K562 (cell line): ENCODE measurements at regions not wholly inside any gene's neighbourhood (a gene's known extent, or its start where the extent isn't known, plus 50 kb on each side); places are given as distances from the start of the nearest gene placed in this dataset.

ENCODE experiments used
- ATAC-seq: fragments of 200-7000 bp; cut with Tn5 transposase; 3 replicates; pipeline ENCODE4 v1.9.1; 2020; ENCODE audit warnings: moderate library complexity
- BruUV-seq: library from RNA; stranded (reverse); fragments of 400-500 nt; replicated peaks from 2 replicates; lab custom pipeline; 2021; lab: Mats Ljungman, UMichigan
- CTCF ChIA-PET: fragments of 300-600 bp; formaldehyde crosslinking; extraction: SDS; loops from one replicate; lab custom pipeline; 2021; ENCODE audit warnings: low intra/inter-chr PET ratio; lab: Yijun Ruan, JAX
- POLR2A ChIA-PET: fragments of 300-600, 350-650 bp; sonication (Branson Sonifier 250); formaldehyde crosslinking; extraction: SDS; loops from one replicate; lab custom pipeline; 2021; ENCODE audit warnings: antibody characterized with exemption, inconsistent platforms; lab: Yijun Ruan, JAX
- DNase-seq, 4 experiments: peaks; one replicate each; pipeline versions ENCODE4 v3.0.0 to v3.0.0-alpha.2; 2011 to 2018; ENCODE audit warnings: low spot score in 3 of 4, mixed read lengths in 3 of 4; ENCODE audit errors: extremely low read depth in 1 of 4
- FAIRE-seq: peaks from 2 replicates; lab custom pipeline; 2011; peaks lifted over from hg19 to GRCh38; lab: Jason Lieb, UNC
- H2AFZ ChIP-seq: 2 replicates; pipeline ENCODE4 v1.6.0; 2011; ENCODE audit warnings: low read depth, low read length, control low read depth, inconsistent platforms
- H3K27ac ChIP-seq: fragments of 200-600 bp; 3 replicates; pipeline ENCODE4 v1.8.0; 2011; ENCODE audit warnings: low read depth, mild to moderate bottlenecking, control low read depth, inconsistent platforms, low read length, moderate library complexity, mixed read lengths; ENCODE audit errors: extremely low read depth
- H3K27me3 ChIP-seq, 2 experiments: fragments of 300-600 bp in 1 of 2; 2 replicates in 1 of 2; 3 replicates in 1 of 2; pipeline versions ENCODE4 v1.6.0 to v1.8.0; 2011; ENCODE audit warnings: inconsistent platforms in 2 of 2, low read length in 2 of 2, mild to moderate bottlenecking in 1 of 2, mixed read lengths in 1 of 2, moderate library complexity in 1 of 2; ENCODE audit not compliant: control insufficient read depth in 2 of 2, insufficient read depth in 2 of 2
- H3K36me3 ChIP-seq: fragments of 300-600 bp; 3 replicates; pipeline ENCODE4 v1.8.0; 2011; ENCODE audit warnings: mild to moderate bottlenecking, low read length, inconsistent platforms; ENCODE audit not compliant: control insufficient read depth, insufficient read depth
- H3K4me1 ChIP-seq, 2 experiments: fragments of 200-600 bp in 1 of 2; replicated peaks in 1 of 2; 2 replicates in 1 of 2; 3 replicates in 1 of 2; pipeline versions ENCODE4 v1.5.1 to v1.8.0; 2011; ENCODE audit warnings: inconsistent platforms in 2 of 2, low read length in 2 of 2, mild to moderate bottlenecking in 1 of 2, mixed read lengths in 1 of 2, moderate library complexity in 1 of 2; ENCODE audit not compliant: control insufficient read depth in 2 of 2, insufficient read depth in 2 of 2
- H3K4me2 ChIP-seq: 2 replicates; pipeline ENCODE4 v1.6.1; 2011; ENCODE audit warnings: low read length, control low read depth, inconsistent platforms, mixed read lengths; ENCODE audit not compliant: insufficient read depth
- H3K4me3 ChIP-seq: fragments of 200-600 bp; sonication (generic), shearing (Covaris generic); 2 replicates; pipeline ENCODE4 v1.5.1; 2016; ENCODE audit warnings: control low read depth, inconsistent platforms
- H3K79me2 ChIP-seq: fragments of 200-600 bp; 3 replicates; pipeline ENCODE4 v1.8.0; 2011; ENCODE audit warnings: low read length, inconsistent platforms; ENCODE audit not compliant: control insufficient read depth, insufficient read depth
- H3K9ac ChIP-seq, 2 experiments: 2 replicates each; pipeline versions ENCODE4 v1.6.0 to v1.6.1; 2011; ENCODE audit warnings: low read depth in 2 of 2, low read length in 2 of 2, control low read depth in 1 of 2, inconsistent platforms in 1 of 2, mild to moderate bottlenecking in 1 of 2, mixed read lengths in 1 of 2; ENCODE audit not compliant: insufficient read depth in 1 of 2
- H3K9me1 ChIP-seq: one replicate; pipeline ENCODE4 v1.6.0; 2011; ENCODE audit warnings: inconsistent platforms, mild to moderate bottlenecking, low read length, moderate library complexity; ENCODE audit not compliant: control insufficient read depth, insufficient read depth
- H3K9me3 ChIP-seq: replicated peaks from 2 replicates; pipeline ENCODE4 v1.5.1; 2011; ENCODE audit warnings: low read depth, low read length, inconsistent platforms; ENCODE audit not compliant: control insufficient read depth, insufficient read depth
- H4K20me1 ChIP-seq: replicated peaks from 2 replicates; pipeline ENCODE4 v1.6.1; 2011; ENCODE audit warnings: low read length, inconsistent platforms, mixed read lengths; ENCODE audit not compliant: control insufficient read depth, insufficient read depth
- C11orf30 ChIP-seq: fragments of 450-650 bp; IDR thresholded peaks from 2 replicates; pipeline ENCODE4 v1.6.1; 2016; ENCODE audit warnings: low read depth, mild to moderate bottlenecking
- HDGF ChIP-seq: fragments of 450-650 bp; IDR thresholded peaks from 2 replicates; pipeline ENCODE4 v1.6.1; 2016
- PTBP1 ChIP-seq: fragments of 200-400 bp; formaldehyde crosslinking; IDR thresholded peaks from 2 replicates; pipeline ENCODE4 v1.6.1; 2017; ENCODE audit warnings: low read depth, low read length
- TCF3 ChIP-seq: sonication (generic); formaldehyde crosslinking; IDR thresholded peaks from 2 replicates; pipeline ENCODE4 v1.4.0; 2020; ENCODE audit warnings: mild to moderate bottlenecking, missing genetic modification reagents
- TEAD2 ChIP-seq: fragments of 450-650 bp; IDR thresholded peaks from 2 replicates; pipeline ENCODE4 v1.6.1; 2016; ENCODE audit warnings: missing genetic modification characterization, control low read depth, missing compliant biosample characterization
- TSC22D4 ChIP-seq: fragments of 450-650 bp; IDR thresholded peaks from 2 replicates; pipeline ENCODE4 v1.6.1; 2016; ENCODE audit warnings: missing genetic modification characterization, missing biosample characterization, control low read depth
- XRCC3 ChIP-seq: fragments of 450-650 bp; IDR thresholded peaks from 2 replicates; pipeline ENCODE4 v1.6.1; 2017; ENCODE audit warnings: mild to moderate bottlenecking, moderate library complexity
- ZSCAN32 ChIP-seq: fragments of 450-650 bp; formaldehyde crosslinking; IDR thresholded peaks from 2 replicates; pipeline ENCODE4 v1.4.0; 2020; ENCODE audit warnings: mild to moderate bottlenecking, moderate library complexity
- WGBS: fragments of 100-300 bp; shearing (Covaris generic); methylation state at CpG from one replicate; pipeline ENCODE4 v1.1.6; 2016; ENCODE audit warnings: low coverage, mixed read lengths; ENCODE audit not compliant: insufficient coverage; ENCODE audit errors: missing lambda C conversion rate; 5-methylcytosine and 5-hydroxymethylcytosine counted together
- in situ Hi-C: fragments of 300-500 bp; cut with MboI; formaldehyde crosslinking; loops from 4 replicates; pipeline ENCODE4 v1.15.0; 2018; ENCODE audit warnings: inconsistent platforms, mixed read lengths
- intact Hi-C: fragments of 100-400 bp; cut with micrococcal nuclease; formaldehyde crosslinking; loops from 2 replicates; pipeline ENCODE4 v1.14.2; 2022
- TF ChIP-seq, protein P1 (sequence below): fragments of 450-650 bp; IDR thresholded peaks from 2 replicates; pipeline ENCODE4 v1.6.1; 2016
- TF ChIP-seq, protein P2 (sequence below): fragments of 250-450 bp; sonication (Bioruptor Pico); IDR thresholded peaks from 2 replicates; pipeline ENCODE4 v1.5.0; 2021
- TF ChIP-seq, protein P3 (sequence below): fragments of 450-650 bp; IDR thresholded peaks from 2 replicates; pipeline ENCODE4 v1.6.1; 2017; ENCODE audit warnings: antibody characterized with exemption, mild to moderate bottlenecking
- TF ChIP-seq, protein P4 (sequence below): sonication (generic); formaldehyde crosslinking; IDR thresholded peaks from 2 replicates; pipeline ENCODE4 v1.8.0; 2022; ENCODE audit warnings: mild to moderate bottlenecking, missing genetic modification reagents

DNA sequence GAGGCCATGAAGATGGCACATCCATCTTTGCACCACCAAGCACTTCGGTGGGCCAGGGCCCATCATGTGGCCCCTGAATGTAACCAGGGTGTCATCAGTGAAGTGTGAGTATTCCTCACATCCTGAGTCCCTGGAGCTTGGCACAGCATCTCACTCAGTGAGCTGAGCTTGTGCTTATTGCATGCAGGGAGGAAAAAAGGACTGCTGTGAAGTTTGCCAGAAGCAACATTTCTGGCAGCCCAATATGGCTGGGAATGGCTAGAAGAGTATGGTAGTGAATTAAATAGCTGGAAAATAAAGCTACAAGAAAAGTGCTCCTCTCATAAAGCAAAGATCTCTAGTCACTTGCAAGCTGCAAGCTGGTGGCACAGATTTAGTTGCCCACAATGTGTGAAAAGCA is 109.3 kb downstream of the TNFSF18 start:
- 7% methylated on average over 1 of the region's 1 CpG for WGBS
- no peaks in the 10 kb centered on the region for H3K4me1 ChIP-seq
- no TSS peak for BruUV-seq
- H3K27ac ChIP-seq = no peak overlapping the region
- H3K9me1 ChIP-seq = no peaks in the 10 kb centered on the region
- H3K27me3 ChIP-seq = no peaks in the 10 kb centered on the region
- no peak for DNase-seq
- H2AFZ ChIP-seq = no peak overlapping the region
- no peak for ATAC-seq
- no peak overlapping the region for H3K4me2 ChIP-seq
- in situ Hi-C loops = no loop called here
- H4K20me1 ChIP-seq = no peaks in the 10 kb centered on the region
- H3K4me3 ChIP-seq = no peak overlapping the region
- no peaks in the 10 kb centered on the region for H3K79me2 ChIP-seq
- CTCF ChIA-PET = no interaction called here
- intact Hi-C loops = no loop called here
- POLR2A ChIA-PET = interaction anchor here (0.8 kb wide), 1 partner anchor 16 kb away, joined by 5 read pairs; no protein-coding TSS in a partner anchor
- no peaks in the 10 kb centered on the region for H3K36me3 ChIP-seq
- no peak for FAIRE-seq
- no peak overlapping the region for H3K9ac ChIP-seq
- no peaks in the 10 kb centered on the region for H3K9me3 ChIP-seq
- TF ChIP-seq TSC22D4 (tag) (no peak), PTBP1 (no peak), TCF3 (CRISPR knock-in tag) (no peak), TEAD2 (tag) (no peak), ZSCAN32 (CRISPR knock-in tag) (no peak), C11orf30 (no peak), XRCC3 (no peak), HDGF (no peak)
- TF ChIP-seq, protein P1, sequence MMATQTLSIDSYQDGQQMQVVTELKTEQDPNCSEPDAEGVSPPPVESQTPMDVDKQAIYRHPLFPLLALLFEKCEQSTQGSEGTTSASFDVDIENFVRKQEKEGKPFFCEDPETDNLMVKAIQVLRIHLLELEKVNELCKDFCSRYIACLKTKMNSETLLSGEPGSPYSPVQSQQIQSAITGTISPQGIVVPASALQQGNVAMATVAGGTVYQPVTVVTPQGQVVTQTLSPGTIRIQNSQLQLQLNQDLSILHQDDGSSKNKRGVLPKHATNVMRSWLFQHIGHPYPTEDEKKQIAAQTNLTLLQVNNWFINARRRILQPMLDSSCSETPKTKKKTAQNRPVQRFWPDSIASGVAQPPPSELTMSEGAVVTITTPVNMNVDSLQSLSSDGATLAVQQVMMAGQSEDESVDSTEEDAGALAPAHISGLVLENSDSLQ = no peak
- TF ChIP-seq, protein P2, sequence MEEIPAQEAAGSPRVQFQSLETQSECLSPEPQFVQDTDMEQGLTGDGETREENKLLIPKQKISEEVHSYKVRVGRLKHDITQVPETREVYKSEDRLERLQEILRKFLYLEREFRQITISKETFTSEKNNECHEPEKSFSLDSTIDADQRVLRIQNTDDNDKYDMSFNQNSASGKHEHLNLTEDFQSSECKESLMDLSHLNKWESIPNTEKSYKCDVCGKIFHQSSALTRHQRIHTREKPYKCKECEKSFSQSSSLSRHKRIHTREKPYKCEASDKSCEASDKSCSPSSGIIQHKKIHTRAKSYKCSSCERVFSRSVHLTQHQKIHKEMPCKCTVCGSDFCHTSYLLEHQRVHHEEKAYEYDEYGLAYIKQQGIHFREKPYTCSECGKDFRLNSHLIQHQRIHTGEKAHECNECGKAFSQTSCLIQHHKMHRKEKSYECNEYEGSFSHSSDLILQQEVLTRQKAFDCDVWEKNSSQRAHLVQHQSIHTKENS (CRISPR knock-in tag) = no peak
- TF ChIP-seq, protein P3, sequence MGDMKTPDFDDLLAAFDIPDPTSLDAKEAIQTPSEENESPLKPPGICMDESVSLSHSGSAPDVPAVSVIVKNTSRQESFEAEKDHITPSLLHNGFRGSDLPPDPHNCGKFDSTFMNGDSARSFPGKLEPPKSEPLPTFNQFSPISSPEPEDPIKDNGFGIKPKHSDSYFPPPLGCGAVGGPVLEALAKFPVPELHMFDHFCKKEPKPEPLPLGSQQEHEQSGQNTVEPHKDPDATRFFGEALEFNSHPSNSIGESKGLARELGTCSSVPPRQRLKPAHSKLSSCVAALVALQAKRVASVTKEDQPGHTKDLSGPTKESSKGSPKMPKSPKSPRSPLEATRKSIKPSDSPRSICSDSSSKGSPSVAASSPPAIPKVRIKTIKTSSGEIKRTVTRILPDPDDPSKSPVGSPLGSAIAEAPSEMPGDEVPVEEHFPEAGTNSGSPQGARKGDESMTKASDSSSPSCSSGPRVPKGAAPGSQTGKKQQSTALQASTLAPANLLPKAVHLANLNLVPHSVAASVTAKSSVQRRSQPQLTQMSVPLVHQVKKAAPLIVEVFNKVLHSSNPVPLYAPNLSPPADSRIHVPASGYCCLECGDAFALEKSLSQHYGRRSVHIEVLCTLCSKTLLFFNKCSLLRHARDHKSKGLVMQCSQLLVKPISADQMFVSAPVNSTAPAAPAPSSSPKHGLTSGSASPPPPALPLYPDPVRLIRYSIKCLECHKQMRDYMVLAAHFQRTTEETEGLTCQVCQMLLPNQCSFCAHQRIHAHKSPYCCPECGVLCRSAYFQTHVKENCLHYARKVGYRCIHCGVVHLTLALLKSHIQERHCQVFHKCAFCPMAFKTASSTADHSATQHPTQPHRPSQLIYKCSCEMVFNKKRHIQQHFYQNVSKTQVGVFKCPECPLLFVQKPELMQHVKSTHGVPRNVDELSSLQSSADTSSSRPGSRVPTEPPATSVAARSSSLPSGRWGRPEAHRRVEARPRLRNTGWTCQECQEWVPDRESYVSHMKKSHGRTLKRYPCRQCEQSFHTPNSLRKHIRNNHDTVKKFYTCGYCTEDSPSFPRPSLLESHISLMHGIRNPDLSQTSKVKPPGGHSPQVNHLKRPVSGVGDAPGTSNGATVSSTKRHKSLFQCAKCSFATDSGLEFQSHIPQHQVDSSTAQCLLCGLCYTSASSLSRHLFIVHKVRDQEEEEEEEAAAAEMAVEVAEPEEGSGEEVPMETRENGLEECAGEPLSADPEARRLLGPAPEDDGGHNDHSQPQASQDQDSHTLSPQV = no peak
- TF ChIP-seq, protein P4, sequence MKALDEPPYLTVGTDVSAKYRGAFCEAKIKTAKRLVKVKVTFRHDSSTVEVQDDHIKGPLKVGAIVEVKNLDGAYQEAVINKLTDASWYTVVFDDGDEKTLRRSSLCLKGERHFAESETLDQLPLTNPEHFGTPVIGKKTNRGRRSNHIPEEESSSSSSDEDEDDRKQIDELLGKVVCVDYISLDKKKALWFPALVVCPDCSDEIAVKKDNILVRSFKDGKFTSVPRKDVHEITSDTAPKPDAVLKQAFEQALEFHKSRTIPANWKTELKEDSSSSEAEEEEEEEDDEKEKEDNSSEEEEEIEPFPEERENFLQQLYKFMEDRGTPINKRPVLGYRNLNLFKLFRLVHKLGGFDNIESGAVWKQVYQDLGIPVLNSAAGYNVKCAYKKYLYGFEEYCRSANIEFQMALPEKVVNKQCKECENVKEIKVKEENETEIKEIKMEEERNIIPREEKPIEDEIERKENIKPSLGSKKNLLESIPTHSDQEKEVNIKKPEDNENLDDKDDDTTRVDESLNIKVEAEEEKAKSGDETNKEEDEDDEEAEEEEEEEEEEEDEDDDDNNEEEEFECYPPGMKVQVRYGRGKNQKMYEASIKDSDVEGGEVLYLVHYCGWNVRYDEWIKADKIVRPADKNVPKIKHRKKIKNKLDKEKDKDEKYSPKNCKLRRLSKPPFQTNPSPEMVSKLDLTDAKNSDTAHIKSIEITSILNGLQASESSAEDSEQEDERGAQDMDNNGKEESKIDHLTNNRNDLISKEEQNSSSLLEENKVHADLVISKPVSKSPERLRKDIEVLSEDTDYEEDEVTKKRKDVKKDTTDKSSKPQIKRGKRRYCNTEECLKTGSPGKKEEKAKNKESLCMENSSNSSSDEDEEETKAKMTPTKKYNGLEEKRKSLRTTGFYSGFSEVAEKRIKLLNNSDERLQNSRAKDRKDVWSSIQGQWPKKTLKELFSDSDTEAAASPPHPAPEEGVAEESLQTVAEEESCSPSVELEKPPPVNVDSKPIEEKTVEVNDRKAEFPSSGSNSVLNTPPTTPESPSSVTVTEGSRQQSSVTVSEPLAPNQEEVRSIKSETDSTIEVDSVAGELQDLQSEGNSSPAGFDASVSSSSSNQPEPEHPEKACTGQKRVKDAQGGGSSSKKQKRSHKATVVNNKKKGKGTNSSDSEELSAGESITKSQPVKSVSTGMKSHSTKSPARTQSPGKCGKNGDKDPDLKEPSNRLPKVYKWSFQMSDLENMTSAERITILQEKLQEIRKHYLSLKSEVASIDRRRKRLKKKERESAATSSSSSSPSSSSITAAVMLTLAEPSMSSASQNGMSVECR (CRISPR knock-in tag) = no peak
